ENCODE measurements at regions not wholly inside any gene's neighbourhood (a gene's known extent, or its start where the extent isn't known, plus 50 kb on each side); places are given as distances from the start of the nearest gene placed in this dataset.

DNA sequence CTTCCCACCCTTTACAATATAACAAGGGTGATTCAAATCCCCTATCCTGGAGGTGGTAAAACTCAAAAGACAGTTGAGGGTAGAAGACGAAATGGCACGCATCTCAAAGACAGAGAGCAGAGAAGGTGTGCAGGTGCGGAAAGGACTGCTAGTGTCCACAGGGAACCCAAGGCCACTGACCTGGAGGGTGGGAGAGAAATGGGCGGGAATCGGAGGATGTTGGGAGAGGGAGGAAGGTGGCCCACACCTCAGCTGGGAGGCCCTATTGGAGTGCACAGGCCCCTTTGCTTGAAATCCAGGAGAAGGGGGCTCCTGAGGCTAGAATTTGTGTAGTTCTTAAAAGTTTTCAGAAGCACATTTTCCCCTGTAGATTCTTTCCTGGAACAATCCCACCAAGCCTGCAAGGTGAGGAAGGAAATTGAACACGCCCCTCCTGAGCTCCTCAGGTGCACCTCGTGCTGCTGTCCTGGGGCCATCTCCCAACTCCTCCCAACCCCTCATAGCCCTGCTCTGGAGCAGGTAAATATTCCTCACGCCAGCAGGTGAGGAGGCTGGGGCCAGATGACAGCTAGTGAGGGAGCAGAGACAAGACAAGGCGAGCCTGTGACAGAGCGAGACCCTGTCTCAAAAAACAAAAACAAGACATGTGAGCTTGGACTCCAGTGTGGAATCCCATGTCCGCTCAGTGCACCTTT is 99.3 kb downstream of the MCFD2 start:
- DNase-seq (no peak), ATAC-seq (no peak)
- intact Hi-C loops (cut with DNase I), result loop anchor here in 1 of 2 donors (10.0 kb wide), 1 partner anchor 49 kb away; no protein-coding TSS in a partner anchor

DNA sequence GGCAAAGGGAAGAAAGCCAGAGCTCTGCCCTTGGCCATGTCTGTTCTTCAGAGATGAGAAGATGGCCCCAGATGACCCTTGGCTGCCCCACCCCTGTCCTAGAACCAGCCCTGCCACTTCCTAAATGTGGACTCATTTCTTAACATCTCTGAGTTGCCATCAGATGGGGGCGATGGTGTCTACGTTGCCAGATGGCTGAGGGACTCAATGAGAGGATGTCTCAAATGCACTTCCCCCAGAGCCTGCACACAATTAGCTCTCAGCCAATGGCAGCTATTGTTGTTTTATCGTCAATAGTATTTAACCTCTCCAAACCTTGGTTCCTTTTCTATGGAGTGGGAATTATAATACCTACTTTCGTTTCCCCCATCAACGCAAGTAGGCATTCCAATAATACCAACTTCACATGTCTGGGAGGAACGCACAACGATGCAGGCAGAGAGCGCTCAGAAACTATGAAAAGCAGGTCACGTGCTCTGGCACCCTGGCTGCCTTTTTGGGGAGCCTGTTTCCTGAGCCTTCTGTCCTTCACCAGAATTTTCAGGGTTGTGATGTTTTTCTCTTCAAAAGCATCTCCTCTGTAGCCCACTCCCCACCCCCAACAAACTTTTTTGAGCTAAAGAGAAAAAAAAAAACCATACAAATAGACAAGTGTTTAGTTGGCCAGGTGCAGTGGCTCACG is 100.3 kb downstream of the MCFD2 start:
- no peak for DNase-seq
- intact Hi-C loops (cut with DNase I), result loop anchor here (2.0 to 10.0 kb wide), 2 partner anchors 32 to 50 kb away; no protein-coding TSS in a partner anchor

DNA sequence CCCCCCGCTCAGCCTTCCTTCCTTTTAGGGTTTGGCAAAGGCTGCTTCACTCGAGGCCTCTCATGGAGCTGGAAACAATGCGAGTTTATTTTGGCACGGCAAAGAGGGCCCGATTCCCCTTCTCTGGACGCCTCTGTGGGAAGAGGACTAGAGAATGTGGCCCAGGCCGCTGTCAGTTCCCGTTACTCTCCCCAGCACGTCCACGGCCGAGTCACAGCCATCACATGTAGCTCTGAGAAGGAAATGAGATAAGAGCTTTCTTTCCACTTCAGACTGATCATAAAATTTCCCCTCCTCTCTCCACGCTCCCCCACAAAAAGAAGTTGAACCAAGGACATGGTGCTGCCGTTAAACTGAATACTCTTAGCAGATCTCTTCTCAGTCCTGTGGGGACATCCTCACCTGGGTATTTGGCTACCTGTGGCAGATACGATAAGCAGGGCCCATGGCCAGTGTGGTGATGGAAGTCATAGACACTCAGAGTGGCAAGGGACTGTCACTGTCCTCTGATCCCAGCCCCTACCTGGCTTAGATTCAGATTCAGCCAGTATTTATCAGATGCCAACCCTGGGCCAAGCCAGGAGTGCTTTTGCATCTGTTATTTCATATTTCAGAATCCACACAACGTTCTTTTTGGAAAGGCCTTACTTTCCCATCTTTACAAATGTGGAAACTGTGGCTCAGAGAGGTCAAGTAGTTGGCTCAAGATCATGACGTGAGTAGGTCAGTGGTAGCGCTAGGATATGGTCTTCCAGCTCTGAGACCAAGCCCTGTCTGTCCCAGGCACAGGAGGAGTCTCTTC is 101.2 kb downstream of the MCFD2 start:
- DNase-seq, result peak; percentile 94
- intact Hi-C loops (cut with DNase I), result loop anchor here (2.0 to 10.0 kb wide), 2 partner anchors 32 to 50 kb away; no protein-coding TSS in a partner anchor
- peak; percentile 74 to 80 for ATAC-seq

More for the DNA sequence above, 100.3 kb downstream of the MCFD2 start:
- no peak for ATAC-seq

DNA sequence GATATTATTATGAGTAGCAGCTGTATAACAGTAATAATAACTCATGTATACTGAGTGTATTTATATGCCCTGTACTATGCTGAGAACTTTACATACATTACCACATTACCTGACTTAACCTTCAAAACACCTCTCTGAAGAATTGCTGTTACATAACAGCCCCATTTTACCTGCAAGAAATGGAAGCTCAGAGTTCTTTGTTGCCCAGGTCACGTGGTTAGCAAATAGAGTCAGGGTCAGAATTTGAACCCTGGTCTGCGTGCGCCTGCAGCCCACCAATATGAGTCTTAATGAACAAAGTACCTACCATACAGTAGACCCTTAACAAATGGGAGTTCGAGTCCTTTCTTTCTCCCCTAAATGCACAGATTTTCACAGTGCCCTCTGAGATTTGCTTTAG is 101.9 kb downstream of the MCFD2 start:
- ATAC-seq, result no peak
- intact Hi-C loops (cut with DNase I), result loop anchor here (2.0 to 10.0 kb wide), 2 partner anchors 33 to 51 kb away; no protein-coding TSS in a partner anchor
- no peak for DNase-seq

GRCh38 chr2:46813020-46813415 is 102.6 kb downstream of the MCFD2 start:
- DNase-seq (peak; percentile 74), ATAC-seq (peak; percentile 66 to 67)
- intact Hi-C loops (cut with DNase I), result loop anchor here in 1 of 2 donors (10.0 kb wide), 1 partner anchor 52 kb away; no protein-coding TSS in a partner anchor
